HG02759 (cell line): ENCODE measurements at regions not wholly inside any gene's neighbourhood (a gene's known extent, or its start where the extent isn't known, plus 50 kb on each side); places are given as distances from the start of the nearest gene placed in this dataset.
"Not testable (repeated sequence)": the region's sequence is repeated elsewhere in the genome, so short reads cannot be mapped to it uniquely, and the experiment has no call there.

Experiments
- ATAC-seq: cut with Tn5 transposase; IDR thresholded peaks from one replicate; pipeline ENCODE4 v1.9.1; 2021; ENCODE audit warnings: mild to moderate bottlenecking, moderate library complexity; ENCODE audit not compliant: unreplicated experiment

GRCh38 chr2:147615726-147616125, 229.1 kb upstream of the ACVR2A start:
- ATAC-seq, result no peak

- no peak for ATAC-seq
Observed at GRCh38 chr2:147614979-147615470, 229.8 kb upstream of the ACVR2A start.

- no peak for ATAC-seq
Observed at GRCh38 chr2:147614471-147614870, 230.4 kb upstream of the ACVR2A start.

- ATAC-seq, result no peak
Observed at GRCh38 chr2:147610496-147611040, 234.3 kb upstream of the ACVR2A start.

GRCh38 chr2:147609301-147609700, 235.5 kb upstream of the ACVR2A start:
- ATAC-seq, result no peak

GRCh38 chr2:147607379-147607778, 237.4 kb upstream of the ACVR2A start:
- no peak for ATAC-seq

- ATAC-seq, result no peak
Observed at GRCh38 chr2:147603876-147604275, 241.0 kb upstream of the ACVR2A start.

- ATAC-seq, result no peak
Observed at GRCh38 chr2:147603447-147603846, 241.4 kb upstream of the ACVR2A start.

- ATAC-seq, result no peak
Observed at GRCh38 chr2:147600646-147601045, 244.2 kb upstream of the ACVR2A start.

GRCh38 chr2:147600223-147600622, 244.6 kb upstream of the ACVR2A start:
- ATAC-seq, result no peak

GRCh38 chr2:147595200-147595599, 249.6 kb upstream of the ACVR2A start:
- no peak for ATAC-seq

- no peak for ATAC-seq
Observed at GRCh38 chr2:147594038-147594437, 250.8 kb upstream of the ACVR2A start.

GRCh38 chr2:147592784-147593183, 252.0 kb upstream of the ACVR2A start:
- not testable (repeated sequence) for ATAC-seq

GRCh38 chr2:147589127-147589526, 255.7 kb upstream of the ACVR2A start:
- ATAC-seq, result no peak

GRCh38 chr2:147588191-147588590, 256.6 kb upstream of the ACVR2A start:
- no peak for ATAC-seq

GRCh38 chr2:147578529-147578928, 266.3 kb upstream of the ACVR2A start:
- ATAC-seq, result no peak

- no peak for ATAC-seq
Observed at GRCh38 chr2:147577998-147578380, 266.8 kb upstream of the ACVR2A start.

GRCh38 chr2:147577323-147577997, 267.4 kb upstream of the ACVR2A start:
- no peak for ATAC-seq

GRCh38 chr2:147575106-147575505, 269.7 kb upstream of the ACVR2A start:
- no peak for ATAC-seq

GRCh38 chr2:147572622-147573021, 272.2 kb upstream of the ACVR2A start:
- no peak for ATAC-seq

- ATAC-seq, result no peak
Observed at GRCh38 chr2:147569426-147569825, 275.4 kb upstream of the ACVR2A start.

GRCh38 chr2:147568109-147568508, 276.7 kb upstream of the ACVR2A start:
- no peak for ATAC-seq

GRCh38 chr2:147567136-147567535, 277.7 kb upstream of the ACVR2A start:
- no peak for ATAC-seq
